Activated CD8-positive, alpha-beta T cell treated with anti-CD3 and anti-CD28 coated beads for 36 hours (primary cell): ENCODE measurements at regions not wholly inside any gene's neighbourhood (a gene's known extent, or its start where the extent isn't known, plus 50 kb on each side); places are given as distances from the start of the nearest gene placed in this dataset.

Experiments used
- ATAC-seq: fragments of 200-7000 bp; cut with Tn5 transposase; one replicate; pipeline ENCODE4 v1.10.0; 2021; ENCODE audit warnings: mild to moderate bottlenecking, moderate library complexity
- CTCF ChIA-PET: fragments of 350-600 bp; sonication (Branson Sonifier 250); formaldehyde crosslinking; loops from one replicate; lab custom pipeline; 2021; ENCODE audit warnings: antibody characterized with exemption; lab: Charles Lee
- POLR2A ChIA-PET: fragments of 350-600 bp; sonication (Branson Sonifier 250); formaldehyde crosslinking; loops from one replicate; lab custom pipeline; 2021; ENCODE audit warnings: antibody characterized with exemption; lab: Charles Lee
- DNase-seq: peaks from one replicate; pipeline ENCODE4 v3.0.0-alpha.2; 2020
- H3K27ac Mint-ChIP-seq: one replicate; pipeline ENCODE4 v1.8.0; 2021; ENCODE audit warnings: mild to moderate bottlenecking, mixed read lengths
- H3K27me3 Mint-ChIP-seq: one replicate; pipeline ENCODE4 v1.8.0; 2021; ENCODE audit warnings: mixed read lengths
- H3K36me3 Mint-ChIP-seq: one replicate; pipeline ENCODE4 v1.8.0; 2021; ENCODE audit warnings: low read depth, mixed read lengths
- H3K4me1 Mint-ChIP-seq: one replicate; pipeline ENCODE4 v1.8.0; 2021; ENCODE audit warnings: low read depth, mixed read lengths
- H3K4me3 Mint-ChIP-seq: one replicate; pipeline ENCODE4 v1.8.0; 2021; ENCODE audit warnings: mild to moderate bottlenecking, moderate library complexity, mixed read lengths
- H3K9me3 Mint-ChIP-seq: one replicate; pipeline ENCODE4 v1.8.0; 2021; ENCODE audit warnings: mixed read lengths
- intact Hi-C: fragments of 100-400 bp; cut with micrococcal nuclease; formaldehyde crosslinking; loops from one replicate; pipeline ENCODE4 v1.10.0; 2022
- TF ChIP-seq, protein P1 (sequence below): fragments of 200-600 bp; IDR thresholded peaks from one replicate; pipeline ENCODE4 v1.8.0; 2022; ENCODE audit warnings: antibody characterized with exemption, mild to moderate bottlenecking

GRCh38 chr3:110868106-110868505, 203.5 kb upstream of the NECTIN3 start:
- H3K9me3 Mint-ChIP-seq: no peaks in the 10 kb centered on the region
- no peak overlapping the region for H3K27ac Mint-ChIP-seq
- H3K4me1 Mint-ChIP-seq: no peaks in the 10 kb centered on the region
- no peaks in the 10 kb centered on the region for H3K36me3 Mint-ChIP-seq
- TF ChIP-seq, protein P1, sequence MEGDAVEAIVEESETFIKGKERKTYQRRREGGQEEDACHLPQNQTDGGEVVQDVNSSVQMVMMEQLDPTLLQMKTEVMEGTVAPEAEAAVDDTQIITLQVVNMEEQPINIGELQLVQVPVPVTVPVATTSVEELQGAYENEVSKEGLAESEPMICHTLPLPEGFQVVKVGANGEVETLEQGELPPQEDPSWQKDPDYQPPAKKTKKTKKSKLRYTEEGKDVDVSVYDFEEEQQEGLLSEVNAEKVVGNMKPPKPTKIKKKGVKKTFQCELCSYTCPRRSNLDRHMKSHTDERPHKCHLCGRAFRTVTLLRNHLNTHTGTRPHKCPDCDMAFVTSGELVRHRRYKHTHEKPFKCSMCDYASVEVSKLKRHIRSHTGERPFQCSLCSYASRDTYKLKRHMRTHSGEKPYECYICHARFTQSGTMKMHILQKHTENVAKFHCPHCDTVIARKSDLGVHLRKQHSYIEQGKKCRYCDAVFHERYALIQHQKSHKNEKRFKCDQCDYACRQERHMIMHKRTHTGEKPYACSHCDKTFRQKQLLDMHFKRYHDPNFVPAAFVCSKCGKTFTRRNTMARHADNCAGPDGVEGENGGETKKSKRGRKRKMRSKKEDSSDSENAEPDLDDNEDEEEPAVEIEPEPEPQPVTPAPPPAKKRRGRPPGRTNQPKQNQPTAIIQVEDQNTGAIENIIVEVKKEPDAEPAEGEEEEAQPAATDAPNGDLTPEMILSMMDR: no peak
- ATAC-seq (no peak), DNase-seq (no peak)
- no peak overlapping the region for H3K4me3 Mint-ChIP-seq
- intact Hi-C loops: no loop called here
- H3K27me3 Mint-ChIP-seq: no peaks in the 10 kb centered on the region
- ChIA-PET POLR2A (no interaction called here), CTCF (no interaction called here)

- no peak overlapping the region for H3K4me3 Mint-ChIP-seq
- no peaks in the 10 kb centered on the region for H3K4me1 Mint-ChIP-seq
- no peak overlapping the region for H3K27ac Mint-ChIP-seq
- ChIA-PET CTCF (interaction anchor here (1.0 kb wide), 1 partner anchor 28 kb away, joined by 3 read pairs; no protein-coding TSS in a partner anchor), POLR2A (no interaction called here)
- no peaks in the 10 kb centered on the region for H3K36me3 Mint-ChIP-seq
- intact Hi-C loops: no loop called here
- no peak for DNase-seq
- TF ChIP-seq, protein P1: no peak
- no peaks in the 10 kb centered on the region for H3K27me3 Mint-ChIP-seq
- ATAC-seq: no peak
- peaks cover 7% of the 10 kb centered on the region for H3K9me3 Mint-ChIP-seq
Observed at GRCh38 chr3:110869736-110870135, 201.9 kb upstream of the NECTIN3 start.

- H3K4me1 Mint-ChIP-seq: no peaks in the 10 kb centered on the region
- TF ChIP-seq, protein P1: no peak
- ChIA-PET CTCF (interaction anchor here (1.1 kb wide), 1 partner anchor 8 kb away, joined by 4 read pairs; no protein-coding TSS in a partner anchor), POLR2A (no interaction called here)
- H3K9me3 Mint-ChIP-seq: peaks cover 8% of the 10 kb centered on the region
- H3K4me3 Mint-ChIP-seq: no peak overlapping the region
- intact Hi-C loops: no loop called here
- H3K27ac Mint-ChIP-seq: no peak overlapping the region
- ATAC-seq: no peak
- no peaks in the 10 kb centered on the region for H3K27me3 Mint-ChIP-seq
- no peak for DNase-seq
- H3K36me3 Mint-ChIP-seq: no peaks in the 10 kb centered on the region
Observed at GRCh38 chr3:110871869-110872268, 199.7 kb upstream of the NECTIN3 start.

- H3K4me1 Mint-ChIP-seq: no peaks in the 10 kb centered on the region
- CTCF ChIA-PET: no interaction called here
Observed at GRCh38 chr3:110878692-110879091, 192.9 kb upstream of the NECTIN3 start.

DNA sequence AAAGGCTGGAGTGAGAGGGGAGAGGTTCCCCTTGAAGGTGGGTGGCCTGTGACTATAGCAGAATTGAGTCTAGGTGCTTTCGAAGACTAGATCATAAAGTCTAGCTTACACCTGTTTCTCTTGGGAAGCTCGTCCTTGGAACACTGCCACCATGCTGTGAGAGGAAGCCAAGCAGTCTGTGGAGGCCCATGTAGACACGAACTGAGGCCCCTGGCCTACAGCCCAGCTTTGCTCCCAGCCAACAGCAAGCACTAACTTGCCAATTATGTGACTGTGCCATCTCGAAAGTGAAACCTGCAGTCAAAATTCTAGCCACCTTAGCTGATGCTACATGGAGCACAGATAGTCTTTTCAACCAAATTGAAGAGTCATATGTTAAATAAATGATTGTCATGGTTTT, 190.5 kb upstream of the NECTIN3 start:
- H3K9me3 Mint-ChIP-seq: no peaks in the 10 kb centered on the region
- H3K36me3 Mint-ChIP-seq: no peaks in the 10 kb centered on the region
- H3K27ac Mint-ChIP-seq: no peak overlapping the region
- TF ChIP-seq, protein P1: peak; percentile 11
- ChIA-PET POLR2A (no interaction called here), CTCF (interaction anchor here (1.0 kb wide), 1 partner anchor 22 kb away, joined by 3 read pairs; no protein-coding TSS in a partner anchor)
- H3K4me3 Mint-ChIP-seq: no peak overlapping the region
- H3K4me1 Mint-ChIP-seq: no peaks in the 10 kb centered on the region
- no peaks in the 10 kb centered on the region for H3K27me3 Mint-ChIP-seq
- intact Hi-C loops: no loop called here
- no peak for ATAC-seq
- DNase-seq: peak; percentile 17

More at GRCh38 chr3:110878692-110879091, 192.9 kb upstream of the NECTIN3 start:
- Mint-ChIP-seq H3K4me3 (no peak overlapping the region), H3K36me3 (no peaks in the 10 kb centered on the region), H3K27me3 (no peaks in the 10 kb centered on the region), H3K27ac (no peak overlapping the region), H3K9me3 (peaks cover 8% of the 10 kb centered on the region)
- POLR2A ChIA-PET: no interaction called here
- DNase-seq: no peak
- intact Hi-C loops: no loop called here
- TF ChIP-seq, protein P1: no peak
- no peak for ATAC-seq
